ENCODE measurements at regions not wholly inside any gene's neighbourhood (a gene's known extent, or its start where the extent isn't known, plus 50 kb on each side); places are given as distances from the start of the nearest gene placed in this dataset.
A peak's percentile ranks its signal among the peaks of the same experiment; 100 is the strongest.
"Not testable (repeated sequence)": the region's sequence is repeated elsewhere in the genome, so short reads cannot be mapped to it uniquely, and the experiment has no call there.

DNA sequence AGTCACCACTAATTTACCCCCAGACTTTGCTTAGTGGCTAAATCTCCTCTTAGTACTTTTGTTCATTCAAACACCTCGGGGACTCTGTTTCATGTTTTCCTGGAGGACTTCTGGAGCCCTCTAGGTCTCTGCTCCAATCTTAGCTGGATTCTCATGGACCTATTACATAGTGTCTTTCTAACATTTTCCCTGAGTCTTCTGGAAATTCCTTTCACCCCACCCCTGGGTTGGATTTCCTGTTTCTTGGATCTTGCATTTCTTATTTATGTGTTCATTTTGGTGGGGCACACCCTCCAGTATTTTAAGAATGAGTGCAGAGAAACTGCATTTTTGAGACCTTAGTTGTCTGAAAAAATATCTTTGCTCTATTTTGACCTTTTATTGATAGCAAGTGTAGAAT lies 220.1 kb downstream of the BLID start:
- peak; percentile 77 for DNase-seq

DNA sequence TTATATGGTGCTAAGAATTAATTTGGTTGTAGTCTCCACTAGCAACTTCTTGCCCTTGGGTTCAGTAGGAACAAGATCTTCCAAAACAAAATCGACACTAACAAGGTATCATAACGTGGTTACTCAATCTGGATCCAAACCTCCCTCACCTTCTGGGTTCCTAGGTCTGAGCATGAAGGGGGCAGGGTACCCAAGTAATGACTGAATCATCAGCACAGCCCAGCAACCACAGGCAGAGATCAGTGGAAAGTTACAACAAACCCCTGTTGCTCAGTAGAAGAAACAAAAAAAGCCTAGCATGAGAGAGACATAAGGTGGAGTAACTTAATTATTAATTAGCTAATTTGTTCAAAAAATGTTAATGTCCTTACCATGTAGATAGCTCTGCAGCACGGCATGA lies 221.4 kb downstream of the BLID start:
- DNase-seq, result peak; percentile 61

DNA sequence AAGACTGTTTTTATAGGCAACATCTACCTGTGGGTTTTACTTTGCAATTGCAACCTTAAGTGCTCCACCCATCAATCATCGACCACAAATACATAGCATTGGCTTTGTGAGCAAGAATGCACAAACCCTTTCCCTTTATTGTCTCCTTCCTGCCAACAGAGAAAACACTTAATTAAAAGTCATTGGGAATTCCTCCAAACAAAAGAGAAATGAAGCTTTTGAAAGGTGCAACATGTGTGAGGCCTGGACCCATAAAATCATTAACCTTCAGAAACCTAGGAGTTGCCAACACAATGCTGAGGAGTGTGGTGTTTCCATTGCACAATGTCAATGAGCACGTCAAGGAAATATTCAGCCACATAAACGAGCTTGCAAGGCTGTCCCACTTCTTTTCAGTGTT lies 223.2 kb downstream of the BLID start:
- DNase-seq, result peak; percentile 40

DNA sequence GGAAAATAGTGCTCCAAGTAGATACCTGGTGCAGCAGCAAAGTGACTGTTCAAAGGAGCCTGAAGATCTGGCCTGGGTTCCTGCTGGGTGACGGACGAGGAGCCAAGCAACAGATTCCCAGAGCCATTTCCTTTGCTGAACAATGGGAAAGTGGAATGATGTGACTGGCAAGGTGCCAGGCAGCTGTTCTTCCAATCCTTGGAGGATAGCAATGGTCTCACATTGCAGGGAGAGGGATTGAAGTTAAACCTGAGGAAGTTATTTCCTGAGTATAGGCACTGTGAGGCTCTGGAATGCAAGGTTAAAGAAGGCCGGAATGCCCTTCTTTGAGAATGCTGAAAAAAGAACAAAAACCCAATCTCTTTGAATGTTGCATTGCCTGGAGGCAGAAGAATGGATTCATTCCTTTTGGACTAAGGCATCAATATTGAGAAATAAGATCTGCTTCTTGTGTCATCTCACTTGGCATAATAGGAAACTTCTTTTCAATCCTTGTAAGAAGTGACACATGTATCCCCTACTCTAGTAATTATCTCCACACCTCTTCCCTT lies 223.8 kb downstream of the BLID start:
- DNase-seq, result peak; percentile 41

DNA sequence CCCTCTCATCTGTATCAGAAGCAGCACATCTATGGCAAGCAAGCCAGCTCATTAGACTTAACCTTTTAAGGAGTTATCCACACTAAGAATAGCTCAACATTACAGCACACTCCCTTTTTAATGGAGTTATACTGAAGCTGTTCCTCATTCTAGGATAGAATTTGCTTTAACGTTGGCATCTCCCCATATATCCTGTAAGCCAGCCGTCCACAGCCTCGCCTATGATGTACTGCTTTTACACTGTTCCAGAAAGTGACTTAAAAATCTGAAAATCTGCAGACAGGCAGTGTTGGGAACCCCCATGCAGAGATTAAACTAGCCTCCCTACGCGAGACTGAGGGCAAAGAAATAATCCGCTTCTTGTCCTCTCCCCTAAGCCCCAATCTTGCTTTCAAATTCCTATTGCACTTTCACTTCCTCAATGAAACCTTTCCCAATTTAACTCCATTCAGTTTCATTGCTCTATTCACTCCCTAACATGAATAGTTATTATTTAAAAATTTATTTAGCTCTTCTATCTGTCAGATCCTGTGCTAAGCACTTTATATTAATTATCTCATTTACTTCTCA lies 225.0 kb downstream of the BLID start:
- DNase-seq, result no peak

DNA sequence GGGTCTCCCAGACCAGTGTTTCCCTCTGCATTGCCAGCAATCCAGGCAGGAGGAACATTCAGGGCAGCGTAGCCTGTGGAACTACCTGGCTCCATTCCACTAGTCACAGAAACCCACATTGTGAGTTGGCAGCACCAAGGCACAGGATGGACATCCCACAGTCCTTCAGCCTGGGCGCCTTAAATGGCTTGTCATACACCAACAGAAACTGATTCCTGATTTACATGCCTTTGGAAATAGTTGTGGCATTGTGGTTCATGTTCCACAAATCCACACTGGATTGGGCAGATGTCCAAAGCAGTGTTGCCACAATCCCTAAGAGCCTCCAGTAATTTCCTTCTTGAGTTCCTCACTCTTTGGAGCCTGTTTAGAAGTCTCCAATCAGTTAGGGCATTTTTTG lies 225.6 kb downstream of the BLID start:
- peak; percentile 65 for DNase-seq

DNA sequence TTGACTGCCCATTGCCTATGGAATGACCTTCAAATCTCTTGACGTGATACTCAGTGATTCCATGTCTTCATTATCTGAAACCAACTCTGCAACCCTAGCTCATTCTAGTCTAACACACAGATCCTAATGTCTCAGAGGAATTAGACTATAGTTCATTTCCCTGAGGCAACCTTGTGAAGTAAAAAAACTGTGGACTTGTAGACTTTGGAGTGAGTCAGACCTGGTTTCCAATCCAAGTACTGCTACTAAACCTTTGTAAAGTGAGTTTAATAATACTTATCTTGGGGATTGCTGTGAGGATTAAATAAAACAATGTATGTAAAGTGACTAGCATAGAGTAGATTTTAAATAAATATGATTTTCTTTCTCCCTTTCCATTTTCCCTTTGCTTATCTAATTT lies 226.1 kb downstream of the BLID start:
- peak; percentile 33 for DNase-seq

DNA sequence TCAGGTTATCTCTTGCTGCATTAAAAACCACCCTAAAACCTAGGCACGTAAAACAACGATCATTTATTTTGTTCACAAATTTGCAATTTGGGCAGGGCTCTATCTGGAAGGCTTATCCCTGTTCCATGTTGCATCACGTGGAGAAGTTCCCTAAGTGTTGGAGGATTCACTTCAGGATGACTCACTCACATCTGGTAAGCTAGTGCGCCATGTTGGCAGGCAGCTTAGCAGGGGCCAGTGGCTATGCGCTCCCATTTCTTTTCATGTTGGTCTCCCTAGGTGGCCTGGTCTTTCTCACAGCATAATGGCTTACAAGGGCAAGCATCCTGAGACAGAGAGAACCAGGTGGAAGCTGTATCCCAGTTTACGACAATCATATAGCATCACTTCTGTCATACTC lies 226.8 kb downstream of the BLID start:
- peak; percentile 41 for DNase-seq

DNA sequence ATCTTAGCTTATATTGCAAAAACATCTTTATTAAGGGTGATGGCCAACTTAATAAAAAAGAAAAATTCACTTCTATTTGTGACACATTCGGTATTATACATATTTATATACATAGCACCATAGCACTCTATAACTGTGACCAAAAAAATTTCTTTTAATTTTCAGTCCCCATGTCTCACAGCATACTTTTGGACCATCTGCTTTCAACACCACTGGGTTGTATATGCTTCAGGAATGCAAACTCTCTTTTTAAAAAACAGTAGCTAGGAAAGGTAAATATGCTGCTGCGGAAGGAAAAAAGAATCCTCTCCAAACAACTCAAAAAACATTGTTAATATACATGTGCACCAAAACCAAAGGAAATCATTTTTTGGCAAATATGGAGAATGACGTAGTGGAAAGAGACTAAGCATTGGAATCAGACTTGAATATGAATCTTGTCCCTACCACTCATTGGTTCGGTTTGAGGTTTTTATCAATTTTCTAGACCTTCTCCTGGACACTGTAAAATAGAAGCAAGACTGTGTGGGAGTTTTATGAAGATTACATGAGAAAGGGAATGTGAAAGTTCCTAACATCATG lies 227.9 kb downstream of the BLID start:
- no peak for DNase-seq

DNA sequence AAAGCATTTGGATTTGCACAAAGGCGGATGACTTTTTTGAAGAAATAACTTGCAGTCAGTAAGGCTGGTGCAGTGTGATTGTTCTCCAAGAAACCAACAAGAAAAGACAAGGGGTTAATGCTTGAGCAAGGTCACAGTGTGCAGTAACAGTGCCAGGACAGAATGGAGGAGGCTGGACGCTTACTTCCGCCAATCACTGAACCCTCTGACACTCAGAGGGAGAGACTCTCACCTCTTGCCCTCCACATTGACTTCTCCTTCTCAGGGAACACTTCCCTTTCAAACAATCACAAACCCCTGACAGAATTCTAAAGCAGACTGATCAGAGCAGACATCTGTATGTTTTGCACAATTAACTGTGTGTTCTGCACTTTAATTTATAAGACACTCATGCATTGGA lies 228.4 kb downstream of the BLID start:
- no peak for DNase-seq

DNA sequence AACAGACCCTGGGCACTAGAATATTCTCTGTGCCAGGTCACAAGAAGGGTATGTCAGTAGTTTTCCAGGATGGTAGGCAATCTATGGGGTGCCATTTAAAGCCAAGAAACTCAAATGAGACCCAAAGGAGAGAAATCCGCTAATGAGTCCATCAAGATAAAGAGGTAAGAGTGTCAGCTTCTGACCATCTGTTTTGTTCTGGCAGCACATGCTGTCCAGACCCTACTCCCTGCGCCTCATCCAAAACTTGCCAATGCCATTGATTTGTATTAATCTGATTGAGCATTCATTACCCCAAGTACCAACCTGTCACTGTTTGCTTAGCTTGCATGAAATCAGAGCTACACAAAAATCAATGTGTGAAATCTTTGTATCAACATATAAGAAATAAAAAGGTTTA lies 229.0 kb downstream of the BLID start:
- DNase-seq, result no peak

DNA sequence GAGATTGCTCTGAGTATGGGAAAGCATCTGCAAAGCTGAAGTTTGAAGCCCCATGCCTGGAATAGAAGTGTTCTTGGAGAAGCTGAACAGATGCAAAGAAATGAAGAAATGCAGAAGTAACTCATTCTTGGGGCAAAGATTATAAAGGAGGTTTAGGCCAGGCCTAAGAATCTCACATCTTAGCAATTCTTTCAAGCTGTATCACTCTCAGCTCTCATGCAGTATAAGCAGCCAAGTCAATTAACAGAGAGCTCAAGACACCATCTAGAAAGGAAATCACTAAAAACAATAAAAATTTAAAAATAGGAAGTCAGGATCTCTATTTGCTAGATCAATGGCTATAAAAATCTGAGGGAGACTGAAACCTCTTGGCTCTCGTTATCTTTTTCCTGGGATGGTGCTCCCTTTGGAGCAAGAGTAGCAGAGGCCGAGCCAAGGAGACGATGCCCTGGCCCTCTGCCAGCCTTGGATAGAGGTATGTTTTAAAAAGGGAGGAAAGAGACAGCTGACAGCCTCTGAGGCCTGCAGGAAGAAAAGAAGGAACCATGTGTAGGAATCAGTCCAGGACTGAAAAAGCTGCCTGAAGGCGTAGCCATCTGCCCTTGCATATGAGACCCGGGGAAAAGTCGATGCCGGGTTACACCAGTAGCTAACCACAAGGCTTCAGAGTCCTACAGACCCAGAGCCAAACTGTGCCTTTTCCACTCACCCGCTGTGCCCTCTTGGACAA lies 229.8 kb downstream of the BLID start:
- DNase-seq, result no peak

DNA sequence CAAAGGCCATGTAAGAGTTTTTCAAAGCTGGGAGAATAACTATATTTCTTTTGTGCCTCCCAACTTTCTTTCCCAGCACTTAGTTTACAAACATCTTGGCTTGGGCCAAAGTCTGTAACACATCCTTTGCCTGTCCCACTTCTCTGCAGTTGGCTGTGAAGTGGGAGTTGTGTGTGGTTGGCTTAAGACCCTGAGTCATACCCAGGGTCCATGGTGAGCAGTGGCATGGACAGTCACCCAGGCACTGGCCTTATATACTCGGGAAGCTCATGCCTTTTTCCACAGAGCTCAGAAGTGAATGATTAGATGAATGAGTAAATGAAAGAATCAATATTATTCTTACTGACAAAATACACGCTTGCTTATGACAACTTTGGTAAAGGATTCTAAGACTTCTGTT lies 231.4 kb downstream of the BLID start:
- DNase-seq, result no peak

DNA sequence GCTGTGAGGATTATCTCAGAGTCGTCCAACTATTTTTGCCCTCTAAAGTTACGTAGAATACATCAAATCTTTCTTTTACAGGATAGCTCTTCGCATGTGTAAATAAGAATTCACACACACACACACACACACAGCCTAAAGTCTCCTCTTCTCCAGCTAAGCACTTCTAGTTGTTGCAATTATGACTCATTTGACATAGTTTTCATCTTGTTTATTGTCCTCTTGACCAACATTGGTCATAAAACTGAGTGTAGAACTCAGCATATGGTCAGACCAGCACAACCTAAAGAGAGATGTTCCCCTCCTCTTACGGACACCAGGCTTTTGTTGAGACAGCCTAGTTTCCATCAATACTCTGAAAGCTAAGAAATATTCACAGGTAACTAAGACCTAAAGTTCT lies 234.2 kb downstream of the BLID start:
- peak; percentile 91 for DNase-seq

DNA sequence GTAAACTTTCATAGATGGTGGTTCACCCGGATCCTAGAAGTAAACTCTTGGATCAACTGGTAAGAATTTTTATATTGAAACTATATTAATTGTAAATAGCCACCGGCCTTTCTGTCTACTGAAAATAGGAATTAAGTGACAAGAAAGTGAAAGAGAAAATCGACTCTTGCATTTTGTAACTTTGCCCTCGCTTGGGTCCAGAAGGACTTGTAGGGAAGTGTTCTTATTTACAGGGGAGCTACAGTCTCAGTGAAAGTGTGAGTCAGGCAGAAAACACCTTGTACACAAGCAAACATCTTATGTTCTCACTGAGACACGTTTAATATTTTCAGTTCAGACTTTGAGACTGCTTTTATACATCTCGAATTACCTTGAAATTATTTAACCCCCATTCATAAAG lies 238.9 kb downstream of the BLID start:
- DNase-seq, result no peak

DNA sequence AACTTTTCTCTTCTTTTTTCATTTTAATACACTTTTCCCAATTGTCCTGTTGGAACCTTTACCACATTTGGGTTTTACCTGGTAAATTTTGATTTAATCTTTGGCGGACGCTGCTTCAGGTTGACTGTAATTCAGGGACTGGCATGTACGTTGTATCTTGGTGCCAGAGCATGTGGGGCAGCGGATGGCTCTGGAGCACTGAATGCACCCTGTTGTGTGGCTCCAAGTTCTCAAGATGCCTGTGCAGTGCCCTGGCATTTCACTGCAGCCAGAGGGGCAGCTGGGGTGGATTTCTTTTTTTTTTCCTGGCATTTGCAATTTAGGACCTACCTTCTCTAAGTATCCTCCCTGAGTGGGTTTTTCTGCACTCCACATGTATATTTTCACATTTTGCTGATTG lies 242.2 kb downstream of the BLID start:
- DNase-seq, result no peak

DNA sequence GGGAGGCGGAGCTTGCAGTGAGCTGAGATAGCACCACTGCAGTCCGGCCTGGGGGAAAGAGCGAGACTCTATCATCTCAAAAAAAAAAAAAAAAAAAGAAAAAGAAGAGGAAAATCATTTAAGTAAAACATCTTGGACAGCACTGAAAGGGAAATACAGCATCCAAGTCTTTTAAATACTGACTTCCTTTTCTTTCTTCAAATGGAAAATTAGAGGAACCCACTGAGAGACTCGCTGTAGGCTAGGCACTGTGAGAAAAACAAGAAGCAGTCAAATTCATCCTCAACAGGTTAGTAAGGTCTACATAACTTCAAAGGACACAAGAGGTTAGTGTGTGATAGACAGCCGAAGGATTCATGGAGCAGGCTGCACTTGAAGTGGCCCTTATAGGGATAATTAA lies 243.7 kb downstream of the BLID start:
- DNase-seq, result no peak

DNA sequence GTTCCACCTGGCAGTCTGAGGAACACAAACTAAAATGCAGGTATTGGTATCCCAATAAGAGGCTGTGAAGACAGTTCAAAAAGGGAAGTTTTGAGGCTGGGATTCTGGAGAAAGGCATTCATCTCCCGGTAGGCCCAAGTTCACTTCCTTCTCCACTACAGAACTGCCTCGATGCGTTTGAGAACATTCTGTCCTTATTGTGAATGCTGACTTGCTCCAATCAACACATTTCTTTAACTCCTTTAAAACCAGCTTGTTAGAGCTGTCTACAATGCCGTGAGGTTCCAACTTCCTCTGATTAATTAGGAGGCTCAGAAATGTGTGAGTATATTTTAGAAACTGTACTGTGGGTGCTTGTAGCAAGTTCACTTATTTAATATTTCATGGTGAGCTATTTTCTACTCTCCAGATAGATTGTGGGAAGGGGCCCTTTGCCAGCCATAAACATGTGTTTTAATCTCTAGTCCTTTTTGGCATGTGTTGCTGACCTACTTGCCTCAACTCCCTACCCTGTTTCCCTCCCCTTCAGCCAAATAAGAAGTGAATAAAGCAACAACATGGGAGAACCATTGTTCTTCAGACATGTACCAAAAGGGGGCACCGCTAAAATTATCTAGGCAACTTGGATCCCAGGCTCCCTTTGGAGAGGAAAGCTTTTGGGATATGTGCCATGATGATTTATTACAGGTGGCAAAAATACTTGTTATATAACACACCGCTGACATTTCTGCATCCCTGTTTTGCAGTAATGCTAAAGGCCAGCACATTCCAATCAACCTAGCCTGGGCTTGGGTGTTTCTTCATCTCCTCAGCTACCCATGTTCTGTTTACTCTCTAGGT lies 245.6 kb downstream of the BLID start:
- DNase-seq, result peak; percentile 47

DNA sequence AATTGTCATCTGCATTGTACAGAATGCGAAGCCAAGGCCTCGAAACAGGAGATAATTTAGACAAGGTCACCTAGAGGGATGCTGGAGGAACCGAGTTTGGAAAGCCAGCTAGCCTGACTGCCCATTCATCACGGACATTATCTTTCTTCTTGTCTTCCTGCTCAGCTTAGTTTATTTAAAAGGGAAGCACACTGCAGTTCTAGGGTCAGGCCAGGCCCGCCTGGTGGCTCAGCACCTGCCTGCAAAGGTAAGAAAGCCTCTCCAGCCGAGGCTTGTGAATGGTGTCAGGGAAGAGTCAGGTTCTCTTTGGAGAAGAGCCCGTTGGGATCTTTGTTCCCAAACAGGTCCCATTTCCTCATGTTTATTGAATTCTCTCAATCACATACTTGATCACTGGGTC lies 246.5 kb downstream of the BLID start:
- no peak for DNase-seq

DNA sequence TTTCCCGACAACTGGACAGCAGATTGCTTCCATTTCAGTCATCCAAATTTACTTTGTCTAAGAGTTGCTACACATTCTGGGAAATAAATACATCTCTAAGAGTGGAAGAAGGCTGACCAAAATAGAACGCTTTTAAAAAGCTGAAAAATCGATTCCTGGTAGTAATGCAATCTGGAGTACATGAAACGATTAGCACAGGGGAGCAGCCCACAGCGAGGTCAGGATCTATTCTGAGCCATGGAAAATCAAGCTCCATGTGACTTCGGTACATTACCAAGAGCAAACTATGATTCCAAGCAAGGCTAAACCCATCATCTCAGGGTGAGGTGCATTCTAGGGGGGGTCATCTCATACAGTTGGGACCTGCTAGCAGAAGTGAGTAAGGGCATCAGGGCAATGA lies 249.3 kb downstream of the BLID start:
- no peak for DNase-seq

DNA sequence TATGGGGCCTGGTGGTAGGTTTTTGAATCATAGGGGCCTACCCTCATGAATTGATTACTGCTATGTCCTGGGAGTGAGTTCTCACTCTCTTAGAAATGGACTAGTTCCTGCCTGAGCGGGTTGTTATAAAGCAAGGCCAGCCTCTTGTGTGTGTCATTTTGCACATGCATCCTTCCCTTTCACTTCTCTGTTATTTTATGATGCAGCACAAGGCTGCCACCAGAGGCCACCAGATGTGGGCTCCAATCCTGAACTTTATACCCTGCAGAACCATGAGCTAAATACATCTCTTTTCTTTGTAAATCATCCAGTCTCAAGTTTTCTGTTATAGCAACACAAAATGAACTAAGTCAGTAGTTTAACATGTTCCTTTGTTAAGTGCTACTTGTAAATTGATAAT lies 251.4 kb downstream of the BLID start:
- DNase-seq, result no peak

DNA sequence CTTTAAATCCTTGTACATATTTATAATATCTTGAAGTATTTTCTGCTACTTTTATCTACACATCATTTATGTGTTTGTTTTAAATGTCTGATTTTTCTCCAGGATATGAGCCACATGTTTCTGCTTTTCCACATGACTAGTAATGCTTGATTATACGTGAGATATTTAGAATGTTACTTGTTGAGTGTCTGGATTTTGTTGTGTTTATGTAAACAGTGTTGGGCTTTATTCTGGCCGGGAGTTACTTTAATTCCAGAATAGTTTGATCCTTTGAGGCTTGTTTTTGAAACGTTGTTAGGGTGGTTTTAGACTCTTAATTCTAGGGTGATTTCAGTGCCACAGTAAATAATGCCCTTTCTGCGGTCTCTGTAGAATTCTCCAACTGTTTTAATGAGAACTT lies 252.9 kb downstream of the BLID start:
- DNase-seq, result no peak

DNA sequence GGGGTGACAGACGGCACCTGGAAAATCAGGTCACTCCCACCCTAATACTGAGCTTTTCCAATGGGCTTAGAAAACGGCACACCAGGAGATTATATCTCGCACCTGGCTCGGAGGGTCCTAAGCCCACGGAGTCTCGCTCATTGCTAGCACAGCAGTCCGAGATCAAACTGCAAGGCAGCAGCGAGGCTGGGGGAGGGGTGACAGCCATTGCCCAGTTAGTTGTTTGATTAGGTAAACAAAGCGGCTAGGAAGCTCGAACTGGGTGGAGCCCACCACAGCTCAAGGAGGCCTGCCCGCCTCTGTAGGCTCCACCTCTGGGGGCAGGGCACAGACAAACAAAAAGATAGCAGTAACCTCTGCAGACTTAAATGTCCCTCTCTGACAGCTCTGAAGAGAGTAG lies 260.9 kb downstream of the BLID start:
- not testable (repeated sequence) for DNase-seq

DNA sequence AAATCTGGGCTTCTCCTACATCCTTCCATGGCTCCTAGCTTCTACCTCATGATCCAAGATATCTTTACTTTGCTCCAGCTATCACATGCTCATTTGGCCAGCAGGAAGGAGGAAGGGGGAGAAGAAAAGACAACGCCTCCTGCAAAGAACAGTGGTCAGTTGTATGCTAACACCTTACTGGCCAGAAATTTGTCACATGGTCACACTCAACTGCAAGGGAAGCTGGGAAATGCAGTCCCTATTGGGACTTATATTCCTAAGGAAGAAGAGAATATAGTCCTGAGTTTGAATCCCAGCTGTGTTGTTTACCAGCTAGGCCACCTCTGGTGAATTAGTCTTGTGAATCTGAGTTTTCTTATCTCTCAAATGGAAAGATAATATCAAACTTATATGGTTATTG lies 272.0 kb downstream of the BLID start:
- no peak for DNase-seq

Data from HCEC 1CT (cell line).